HEK293 (cell line): ENCODE measurements at regions not wholly inside any gene's neighbourhood (a gene's known extent, or its start where the extent isn't known, plus 50 kb on each side); places are given as distances from the start of the nearest gene placed in this dataset.

Experiments used
- ZNF121 ChIP-seq: fragments of 450-650 bp; formaldehyde crosslinking; IDR thresholded peaks from 2 replicates; pipeline ENCODE4 v1.5.1; 2016; ENCODE audit warnings: missing biosample characterization, missing genetic modification characterization
- ZNF266 ChIP-seq: fragments of 450-650 bp; formaldehyde crosslinking; IDR thresholded peaks from 2 replicates; pipeline ENCODE4 v1.5.1; 2016; ENCODE audit warnings: missing biosample characterization, missing genetic modification characterization, low read depth
- ZNF350 ChIP-seq: fragments of 450-650 bp; formaldehyde crosslinking; IDR thresholded peaks from 2 replicates; pipeline ENCODE4 v1.5.0; 2017; ENCODE audit warnings: missing biosample characterization, mild to moderate bottlenecking, missing genetic modification characterization
- ZNF37A ChIP-seq: fragments of 450-650 bp; IDR thresholded peaks from 2 replicates; pipeline ENCODE4 v1.5.1; 2018; ENCODE audit warnings: missing biosample characterization, missing genetic modification characterization
- ZNF394 ChIP-seq: fragments of 450-650 bp; formaldehyde crosslinking; IDR thresholded peaks from 2 replicates; pipeline ENCODE4 v1.5.1; 2016; ENCODE audit warnings: missing biosample characterization, missing genetic modification characterization, mild to moderate bottlenecking, moderate library complexity, borderline replicate concordance
- ZNF514 ChIP-seq: fragments of 450-650 bp; formaldehyde crosslinking; IDR thresholded peaks from 2 replicates; pipeline ENCODE4 v1.5.1; 2016; ENCODE audit warnings: missing biosample characterization, missing genetic modification characterization
- ZNF747 ChIP-seq: fragments of 450-650 bp; formaldehyde crosslinking; IDR thresholded peaks from 2 replicates; pipeline ENCODE4 v1.5.1; 2016; ENCODE audit warnings: missing biosample characterization, missing genetic modification characterization
- ZNF785 ChIP-seq: fragments of 450-650 bp; formaldehyde crosslinking; IDR thresholded peaks from 2 replicates; pipeline ENCODE4 v1.5.1; 2016; ENCODE audit warnings: missing biosample characterization, missing genetic modification characterization
- ZSCAN30 ChIP-seq: fragments of 450-650 bp; IDR thresholded peaks from 2 replicates; pipeline ENCODE4 v1.5.1; 2018; ENCODE audit warnings: missing biosample characterization, mild to moderate bottlenecking, missing genetic modification characterization, moderate library complexity
- TF ChIP-seq, protein P1 (sequence below): fragments of 450-650 bp; formaldehyde crosslinking; IDR thresholded peaks from 2 replicates; pipeline ENCODE4 v1.5.0; 2017; ENCODE audit warnings: missing biosample characterization, missing genetic modification characterization, borderline replicate concordance
- TF ChIP-seq, protein P2 (sequence below): fragments of 450-650 bp; formaldehyde crosslinking; IDR thresholded peaks from 2 replicates; pipeline ENCODE4 v1.5.1; 2016; ENCODE audit warnings: missing biosample characterization, missing genetic modification characterization

DNA sequence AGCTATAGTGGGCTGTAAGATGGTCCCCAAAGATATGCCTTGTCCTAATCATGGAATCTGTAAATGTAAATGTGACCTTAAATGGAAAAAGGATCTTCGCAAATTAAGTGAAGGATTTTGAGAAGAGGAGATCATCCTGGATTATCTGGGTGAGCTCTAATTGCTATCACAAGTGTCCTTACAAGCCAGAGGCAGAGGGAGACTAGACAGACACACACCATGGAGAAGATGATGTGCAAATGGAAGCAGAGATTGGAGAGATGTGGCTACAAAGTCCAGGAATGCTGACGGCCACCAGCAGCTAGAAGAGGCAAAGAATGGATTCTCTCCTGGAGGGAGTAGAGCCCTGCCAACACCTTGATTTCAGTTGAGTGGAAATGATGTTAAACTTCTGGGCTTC lies 102.3 kb upstream of the PROK2 start:
- TF ChIP-seq ZNF747 (tag by site-specific recombination): no peak
- TF ChIP-seq ZNF121: no peak
- no peak for TF ChIP-seq ZNF394 (tag by site-specific recombination)
- no peak for TF ChIP-seq ZNF266
- TF ChIP-seq ZNF37A (tag by site-specific recombination): no peak
- TF ChIP-seq, protein P1, sequence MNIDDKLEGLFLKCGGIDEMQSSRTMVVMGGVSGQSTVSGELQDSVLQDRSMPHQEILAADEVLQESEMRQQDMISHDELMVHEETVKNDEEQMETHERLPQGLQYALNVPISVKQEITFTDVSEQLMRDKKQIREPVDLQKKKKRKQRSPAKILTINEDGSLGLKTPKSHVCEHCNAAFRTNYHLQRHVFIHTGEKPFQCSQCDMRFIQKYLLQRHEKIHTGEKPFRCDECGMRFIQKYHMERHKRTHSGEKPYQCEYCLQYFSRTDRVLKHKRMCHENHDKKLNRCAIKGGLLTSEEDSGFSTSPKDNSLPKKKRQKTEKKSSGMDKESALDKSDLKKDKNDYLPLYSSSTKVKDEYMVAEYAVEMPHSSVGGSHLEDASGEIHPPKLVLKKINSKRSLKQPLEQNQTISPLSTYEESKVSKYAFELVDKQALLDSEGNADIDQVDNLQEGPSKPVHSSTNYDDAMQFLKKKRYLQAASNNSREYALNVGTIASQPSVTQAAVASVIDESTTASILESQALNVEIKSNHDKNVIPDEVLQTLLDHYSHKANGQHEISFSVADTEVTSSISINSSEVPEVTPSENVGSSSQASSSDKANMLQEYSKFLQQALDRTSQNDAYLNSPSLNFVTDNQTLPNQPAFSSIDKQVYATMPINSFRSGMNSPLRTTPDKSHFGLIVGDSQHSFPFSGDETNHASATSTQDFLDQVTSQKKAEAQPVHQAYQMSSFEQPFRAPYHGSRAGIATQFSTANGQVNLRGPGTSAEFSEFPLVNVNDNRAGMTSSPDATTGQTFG (tag by site-specific recombination): no peak
- TF ChIP-seq, protein P2, sequence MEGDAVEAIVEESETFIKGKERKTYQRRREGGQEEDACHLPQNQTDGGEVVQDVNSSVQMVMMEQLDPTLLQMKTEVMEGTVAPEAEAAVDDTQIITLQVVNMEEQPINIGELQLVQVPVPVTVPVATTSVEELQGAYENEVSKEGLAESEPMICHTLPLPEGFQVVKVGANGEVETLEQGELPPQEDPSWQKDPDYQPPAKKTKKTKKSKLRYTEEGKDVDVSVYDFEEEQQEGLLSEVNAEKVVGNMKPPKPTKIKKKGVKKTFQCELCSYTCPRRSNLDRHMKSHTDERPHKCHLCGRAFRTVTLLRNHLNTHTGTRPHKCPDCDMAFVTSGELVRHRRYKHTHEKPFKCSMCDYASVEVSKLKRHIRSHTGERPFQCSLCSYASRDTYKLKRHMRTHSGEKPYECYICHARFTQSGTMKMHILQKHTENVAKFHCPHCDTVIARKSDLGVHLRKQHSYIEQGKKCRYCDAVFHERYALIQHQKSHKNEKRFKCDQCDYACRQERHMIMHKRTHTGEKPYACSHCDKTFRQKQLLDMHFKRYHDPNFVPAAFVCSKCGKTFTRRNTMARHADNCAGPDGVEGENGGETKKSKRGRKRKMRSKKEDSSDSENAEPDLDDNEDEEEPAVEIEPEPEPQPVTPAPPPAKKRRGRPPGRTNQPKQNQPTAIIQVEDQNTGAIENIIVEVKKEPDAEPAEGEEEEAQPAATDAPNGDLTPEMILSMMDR (tag by site-specific recombination): no peak
- TF ChIP-seq ZNF514 (tag by site-specific recombination): no peak
- no peak for TF ChIP-seq ZSCAN30 (tag by site-specific recombination)
- no peak for TF ChIP-seq ZNF785
- no peak for TF ChIP-seq ZNF350 (tag by site-specific recombination)
